ENCODE measurements at regions not wholly inside any gene's neighbourhood (a gene's known extent, or its start where the extent isn't known, plus 50 kb on each side); places are given as distances from the start of the nearest gene placed in this dataset.
"Not testable (repeated sequence)": the region's sequence is repeated elsewhere in the genome, so short reads cannot be mapped to it uniquely, and the experiment has no call there.

DNA sequence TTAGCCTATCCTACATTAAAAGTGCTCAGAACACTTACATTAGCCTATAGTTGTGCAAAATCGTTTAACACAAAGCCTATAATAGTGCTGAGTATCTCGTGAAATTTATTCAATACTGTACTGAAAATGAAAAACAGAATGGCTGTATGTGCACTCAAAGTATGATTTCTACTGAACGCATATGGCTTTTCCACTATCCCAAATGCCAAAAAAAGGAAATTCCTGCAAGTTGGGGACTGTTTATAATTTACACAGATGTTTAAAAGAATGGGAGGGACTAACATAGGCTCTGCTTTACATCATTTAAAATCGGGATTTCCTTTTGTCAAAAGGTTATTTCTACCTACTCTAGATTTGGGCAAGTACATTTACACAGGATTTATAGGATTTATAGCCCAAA, 101.4 kb upstream of the PELI1 start:
- no peak for DNase-seq (ENCODE audit: low read depth, low spot score)
- no peak overlapping the region for H3K4me3 ChIP-seq (ENCODE audit: low read depth, low read length)
- in situ Hi-C loops (cut with HindIII; ENCODE audit: low sequenced_read_pairs): no loop called here
- TF ChIP-seq, protein P1, sequence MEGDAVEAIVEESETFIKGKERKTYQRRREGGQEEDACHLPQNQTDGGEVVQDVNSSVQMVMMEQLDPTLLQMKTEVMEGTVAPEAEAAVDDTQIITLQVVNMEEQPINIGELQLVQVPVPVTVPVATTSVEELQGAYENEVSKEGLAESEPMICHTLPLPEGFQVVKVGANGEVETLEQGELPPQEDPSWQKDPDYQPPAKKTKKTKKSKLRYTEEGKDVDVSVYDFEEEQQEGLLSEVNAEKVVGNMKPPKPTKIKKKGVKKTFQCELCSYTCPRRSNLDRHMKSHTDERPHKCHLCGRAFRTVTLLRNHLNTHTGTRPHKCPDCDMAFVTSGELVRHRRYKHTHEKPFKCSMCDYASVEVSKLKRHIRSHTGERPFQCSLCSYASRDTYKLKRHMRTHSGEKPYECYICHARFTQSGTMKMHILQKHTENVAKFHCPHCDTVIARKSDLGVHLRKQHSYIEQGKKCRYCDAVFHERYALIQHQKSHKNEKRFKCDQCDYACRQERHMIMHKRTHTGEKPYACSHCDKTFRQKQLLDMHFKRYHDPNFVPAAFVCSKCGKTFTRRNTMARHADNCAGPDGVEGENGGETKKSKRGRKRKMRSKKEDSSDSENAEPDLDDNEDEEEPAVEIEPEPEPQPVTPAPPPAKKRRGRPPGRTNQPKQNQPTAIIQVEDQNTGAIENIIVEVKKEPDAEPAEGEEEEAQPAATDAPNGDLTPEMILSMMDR (IDR thresholded peaks at IDR 0.05; ENCODE audit: low read depth, low read length): no peak

DNA sequence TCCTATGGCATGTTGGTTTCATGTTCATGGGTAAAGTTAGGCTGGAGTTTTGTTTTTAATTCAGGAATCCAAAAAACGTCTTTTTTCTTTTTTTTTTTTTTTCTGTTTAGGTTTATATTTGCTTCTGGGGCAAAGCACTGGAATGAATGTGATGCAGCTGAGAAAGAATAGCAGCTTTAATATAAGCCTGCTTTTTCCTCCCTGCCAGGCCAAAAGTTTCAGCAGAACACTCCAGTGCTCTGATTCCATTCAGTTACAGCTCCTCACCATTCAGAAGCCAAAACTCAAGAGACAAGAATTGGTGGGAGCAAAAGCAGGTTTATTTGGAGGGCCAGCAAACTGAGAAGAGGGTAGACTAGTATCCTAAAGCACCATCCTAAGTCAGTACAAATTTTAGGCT, 102.7 kb upstream of the PELI1 start:
- TF ChIP-seq, protein P1 (IDR thresholded peaks at IDR 0.05; ENCODE audit: low read depth, low read length): no peak
- in situ Hi-C loops (cut with HindIII; ENCODE audit: low sequenced_read_pairs): no loop called here
- H3K4me3 ChIP-seq (ENCODE audit: low read depth, low read length): no peak overlapping the region
- no peak for DNase-seq (ENCODE audit: low read depth, low spot score)

DNA sequence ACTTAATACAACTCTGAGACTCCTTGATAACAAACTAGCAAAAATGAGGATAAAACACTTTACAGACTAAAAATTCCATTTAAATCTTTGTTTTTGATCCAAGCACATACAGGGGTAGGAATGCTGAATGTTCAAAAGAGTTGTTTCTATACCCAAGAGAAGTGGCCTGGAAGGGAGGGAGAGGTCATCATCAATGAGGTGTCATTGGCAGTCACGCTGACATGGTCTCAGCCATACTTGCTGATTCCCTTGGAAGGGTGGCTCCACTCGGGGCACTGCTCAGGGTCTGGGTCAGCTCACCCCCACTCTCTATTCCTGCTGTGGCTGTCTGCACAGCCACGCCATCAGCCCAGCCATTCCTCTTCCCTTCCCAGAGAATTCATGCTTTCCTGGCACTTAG, 105.2 kb upstream of the PELI1 start:
- TF ChIP-seq, protein P1 (IDR thresholded peaks at IDR 0.05; ENCODE audit: low read depth, low read length): no peak
- in situ Hi-C loops (cut with HindIII; ENCODE audit: low sequenced_read_pairs): no loop called here
- H3K4me3 ChIP-seq (ENCODE audit: low read depth, low read length): no peak overlapping the region
- DNase-seq (ENCODE audit: low read depth, low spot score): no peak

DNA sequence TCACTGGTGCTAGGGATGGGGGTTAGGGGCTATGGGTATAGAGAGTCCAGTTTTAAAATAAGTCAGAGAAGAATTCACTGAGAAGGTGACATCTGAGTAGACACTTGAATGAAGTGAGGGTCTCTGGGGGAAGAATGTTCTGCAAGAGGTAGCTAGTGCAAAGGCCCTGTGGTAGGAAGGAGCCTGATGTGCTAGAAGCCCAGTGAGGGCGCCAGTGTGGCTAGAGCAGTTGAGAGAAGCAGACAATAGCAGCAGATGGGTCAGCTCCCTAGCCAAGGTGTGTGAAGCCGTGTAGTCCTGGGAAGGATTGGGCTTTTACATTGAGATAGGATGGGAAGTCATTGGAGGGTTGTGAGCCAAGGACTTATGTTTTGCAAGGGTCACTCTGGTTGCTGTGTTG, 105.8 kb upstream of the PELI1 start:
- TF ChIP-seq, protein P1 (IDR thresholded peaks at IDR 0.05; ENCODE audit: low read depth, low read length): no peak
- no peak overlapping the region for H3K4me3 ChIP-seq (ENCODE audit: low read depth, low read length)
- in situ Hi-C loops (cut with HindIII; ENCODE audit: low sequenced_read_pairs): no loop called here
- DNase-seq (ENCODE audit: low read depth, low spot score): no peak

DNA sequence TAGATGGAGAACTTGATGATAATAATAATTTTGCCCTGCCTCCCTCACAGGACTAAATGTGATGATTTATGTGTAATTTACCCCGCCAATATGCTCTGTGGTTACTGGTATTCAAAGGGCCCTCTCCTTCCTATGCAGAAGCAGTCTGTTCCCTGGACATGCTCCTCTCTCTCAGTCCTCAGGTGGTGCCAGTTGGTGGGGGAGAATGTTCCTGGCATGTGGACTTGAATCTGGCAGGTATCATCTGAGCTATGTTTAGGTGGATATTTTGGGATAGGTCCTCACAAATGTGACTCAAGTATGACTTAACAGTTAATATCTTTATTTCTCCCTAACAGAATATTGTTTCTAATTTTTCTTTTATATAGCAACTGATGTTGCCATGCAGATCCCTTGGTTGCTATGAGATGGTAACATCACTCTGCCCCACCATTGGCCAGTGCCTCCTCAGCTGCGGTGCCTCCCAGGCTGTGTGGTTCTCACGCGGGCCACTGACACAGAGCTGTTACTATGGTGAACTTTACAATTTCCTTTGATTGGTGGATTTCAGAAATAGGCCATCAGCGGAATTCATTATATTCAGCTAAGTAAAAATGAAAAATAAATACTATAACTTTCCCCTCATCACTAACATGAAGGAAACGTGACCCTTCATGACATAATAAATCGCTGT, 106.7 kb upstream of the PELI1 start:
- in situ Hi-C loops (cut with HindIII; ENCODE audit: low sequenced_read_pairs): no loop called here
- TF ChIP-seq, protein P1 (IDR thresholded peaks at IDR 0.05; ENCODE audit: low read depth, low read length): no peak
- no peak overlapping the region for H3K4me3 ChIP-seq (ENCODE audit: low read depth, low read length)
- no peak for DNase-seq (ENCODE audit: low read depth, low spot score)

DNA sequence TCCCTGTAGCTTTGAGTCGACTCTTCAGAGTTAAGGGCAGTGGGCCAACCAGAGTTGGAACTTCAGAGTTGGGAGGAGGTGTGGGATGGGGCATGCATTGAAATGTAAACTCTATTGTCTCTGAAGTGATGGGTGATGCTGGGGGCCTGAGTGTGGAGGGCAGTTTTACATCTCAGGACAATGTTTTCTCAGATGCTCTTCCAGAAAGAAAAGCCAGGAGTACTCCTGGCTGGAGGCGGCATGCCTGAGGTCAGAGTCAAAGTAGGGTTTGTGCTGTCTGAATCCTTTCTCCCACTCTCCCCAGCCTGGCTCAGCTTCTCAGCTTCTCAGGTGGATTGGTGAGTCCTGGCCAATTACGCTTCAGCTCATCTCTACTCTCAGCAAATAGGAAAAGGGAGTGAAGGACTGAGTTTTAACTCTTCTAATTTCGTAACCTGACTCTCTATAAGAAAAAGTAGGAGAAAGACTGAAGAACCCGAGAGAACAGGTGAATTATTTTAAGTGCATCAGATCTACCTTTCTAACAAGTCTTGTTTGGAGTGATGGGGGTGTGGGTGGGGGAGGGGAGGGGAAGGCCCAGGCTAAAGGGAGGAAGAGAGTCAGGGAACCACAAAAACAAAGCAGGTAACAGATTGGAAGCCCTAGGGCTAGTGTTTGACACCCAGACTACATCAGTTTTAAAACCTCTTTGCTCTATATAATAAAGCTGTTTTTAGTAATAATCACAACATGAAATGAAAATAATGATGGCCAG, 107.5 kb upstream of the PELI1 start:
- in situ Hi-C loops (cut with HindIII; ENCODE audit: low sequenced_read_pairs): no loop called here
- no peak overlapping the region for H3K4me3 ChIP-seq (ENCODE audit: low read depth, low read length)
- TF ChIP-seq, protein P1 (IDR thresholded peaks at IDR 0.05; ENCODE audit: low read depth, low read length): no peak
- DNase-seq (ENCODE audit: low read depth, low spot score): no peak

DNA sequence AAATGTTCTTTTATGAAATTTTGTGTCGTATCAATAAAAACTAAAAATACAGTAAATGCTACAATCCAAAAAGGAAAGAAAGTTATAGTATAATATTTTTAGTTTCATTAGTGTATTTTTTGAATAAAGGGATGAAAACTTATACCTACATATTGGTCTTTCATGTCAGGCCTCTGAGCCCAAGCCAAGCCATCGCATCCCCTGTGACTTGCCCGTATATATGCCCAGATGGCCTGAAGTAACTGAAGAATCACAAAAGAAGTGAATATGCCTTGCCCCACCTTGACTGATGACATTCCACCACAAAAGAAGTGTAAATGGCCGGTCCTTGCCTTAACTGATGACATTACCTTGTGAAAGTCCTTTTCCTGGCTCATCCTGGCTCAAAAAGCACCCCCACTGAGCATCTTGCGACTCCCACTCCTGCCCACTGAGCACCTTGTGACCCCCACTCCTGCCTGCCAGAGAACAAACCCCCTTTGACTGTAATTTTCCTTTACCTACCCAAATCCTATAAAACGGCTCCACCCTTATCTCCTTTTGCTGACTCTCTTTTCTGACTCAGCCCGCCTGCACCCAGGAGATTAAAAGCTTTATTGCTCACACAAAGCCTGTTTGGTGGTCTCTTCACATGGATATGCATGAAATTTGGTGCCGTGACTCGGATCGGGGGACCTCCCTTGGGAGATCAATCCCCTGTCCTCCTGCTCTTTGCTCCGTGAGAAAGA, 108.2 kb upstream of the PELI1 start:
- DNase-seq (ENCODE audit: low read depth, low spot score); H3K4me3 ChIP-seq (ENCODE audit: low read depth, low read length); in situ Hi-C loops (cut with HindIII; ENCODE audit: low sequenced_read_pairs): not testable (repeated sequence)

DNA sequence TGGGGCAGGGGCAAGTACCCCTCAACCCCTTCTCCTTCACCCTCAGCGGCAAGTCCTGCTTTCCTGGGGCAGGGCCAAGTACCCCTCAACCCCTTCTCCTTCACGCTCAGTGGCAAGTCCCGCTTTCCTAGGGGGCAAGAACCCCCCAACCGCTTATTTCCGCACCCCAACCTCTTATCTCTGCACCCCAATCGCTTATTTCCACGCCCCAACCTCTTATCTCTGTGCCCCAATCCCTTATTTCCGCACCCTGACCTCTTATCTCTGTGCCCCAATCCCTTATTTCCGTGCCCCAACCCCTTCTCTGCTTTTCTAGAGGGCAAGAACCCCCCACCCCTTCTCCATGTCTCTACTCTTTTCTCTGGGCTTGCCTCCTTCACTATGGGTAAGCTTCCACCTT, 109.2 kb upstream of the PELI1 start:
- DNase-seq (ENCODE audit: low read depth, low spot score); H3K4me3 ChIP-seq (ENCODE audit: low read depth, low read length); in situ Hi-C loops (cut with HindIII; ENCODE audit: low sequenced_read_pairs): not testable (repeated sequence)
